ENCODE measurements at regions not wholly inside any gene's neighbourhood (a gene's known extent, or its start where the extent isn't known, plus 50 kb on each side); places are given as distances from the start of the nearest gene placed in this dataset.
"Not testable (repeated sequence)": the region's sequence is repeated elsewhere in the genome, so short reads cannot be mapped to it uniquely, and the experiment has no call there.

GRCh38 chr3:153840487-153840886 is 280.7 kb upstream of the ARHGEF26 start:
- no peak for DNase-seq (ENCODE audit: low spot score)

DNA sequence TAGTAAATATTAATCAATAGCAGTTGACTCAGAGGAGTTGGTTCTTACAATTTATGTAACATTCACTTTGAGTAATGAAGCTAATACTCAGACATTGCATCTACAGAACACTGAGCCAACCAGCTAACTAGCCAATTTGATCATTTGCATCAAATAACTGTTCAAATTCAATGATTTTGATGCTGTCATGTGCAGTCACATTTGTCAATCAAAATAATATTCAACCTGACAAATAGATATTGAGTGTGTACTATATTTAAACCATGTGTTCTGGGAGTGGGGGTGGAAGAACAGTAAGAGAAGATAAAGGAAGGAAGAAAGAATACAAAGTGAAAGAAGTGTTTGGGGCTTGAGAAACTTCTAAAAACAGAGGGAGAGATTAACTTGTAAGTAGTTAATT is 277.2 kb upstream of the ARHGEF26 start:
- DNase-seq (ENCODE audit: low spot score), result no peak

DNA sequence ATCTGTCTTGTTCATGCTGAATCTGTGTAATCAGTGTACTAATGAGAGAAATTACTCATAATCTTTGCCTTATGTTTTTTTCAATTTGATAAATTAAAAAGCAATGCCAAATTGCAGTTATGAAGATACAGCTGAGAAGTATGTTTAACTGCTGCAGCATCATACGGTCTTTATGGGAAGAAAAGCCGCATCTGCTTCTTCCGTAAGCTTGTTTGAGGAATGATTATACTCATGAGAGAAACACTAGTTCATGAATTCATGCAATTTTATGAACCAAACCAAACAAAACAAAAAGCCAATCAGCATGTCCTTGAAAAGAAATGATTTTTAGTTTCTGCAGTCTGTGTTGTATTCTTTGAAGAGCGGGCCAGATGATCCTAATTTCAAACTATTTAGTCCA is 275.9 kb upstream of the ARHGEF26 start:
- no peak for DNase-seq (ENCODE audit: low spot score)

GRCh38 chr3:153848702-153849101 is 272.5 kb upstream of the ARHGEF26 start:
- no peak for DNase-seq (ENCODE audit: low spot score)

DNA sequence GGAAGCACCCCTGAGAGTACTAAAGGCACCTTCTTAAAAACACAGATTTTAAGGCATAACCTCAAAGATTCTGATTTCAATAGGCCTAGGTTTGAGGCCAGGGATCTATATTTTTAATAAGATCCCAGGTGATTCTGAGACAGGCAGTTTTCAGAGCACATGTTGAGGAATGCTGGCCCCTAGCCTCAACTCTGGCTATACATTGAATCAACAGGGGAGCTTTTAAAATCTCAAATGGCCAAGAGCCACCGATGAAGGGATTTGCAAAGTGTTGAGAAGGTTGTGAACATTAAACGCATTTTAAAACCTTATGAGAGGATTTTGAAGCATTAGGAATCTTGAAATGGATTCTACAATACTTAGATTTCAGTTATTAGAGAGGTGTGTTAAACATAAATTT is 268.8 kb upstream of the ARHGEF26 start:
- DNase-seq (ENCODE audit: low spot score), result no peak

DNA sequence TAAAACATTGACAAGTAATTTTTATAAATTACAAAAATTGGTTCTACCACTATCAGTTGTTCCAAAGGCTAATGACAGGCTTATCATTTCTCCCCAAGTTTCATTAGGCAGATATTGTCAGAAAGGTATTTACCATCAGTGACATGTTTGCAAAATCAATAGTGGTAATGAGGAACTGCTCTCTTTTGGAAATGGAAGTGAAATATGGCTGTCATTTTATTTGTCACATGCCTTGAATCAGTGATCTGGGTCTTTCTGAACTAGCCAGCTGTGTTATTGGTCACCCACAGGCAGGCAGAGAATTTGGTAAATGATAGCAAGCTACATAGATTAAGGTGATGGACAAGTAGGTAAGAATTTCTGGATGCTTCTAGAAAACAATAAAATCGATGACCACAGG is 268.0 kb upstream of the ARHGEF26 start:
- DNase-seq (ENCODE audit: low spot score), result no peak

GRCh38 chr3:153855772-153856171 is 265.4 kb upstream of the ARHGEF26 start:
- DNase-seq (ENCODE audit: low spot score), result no peak

DNA sequence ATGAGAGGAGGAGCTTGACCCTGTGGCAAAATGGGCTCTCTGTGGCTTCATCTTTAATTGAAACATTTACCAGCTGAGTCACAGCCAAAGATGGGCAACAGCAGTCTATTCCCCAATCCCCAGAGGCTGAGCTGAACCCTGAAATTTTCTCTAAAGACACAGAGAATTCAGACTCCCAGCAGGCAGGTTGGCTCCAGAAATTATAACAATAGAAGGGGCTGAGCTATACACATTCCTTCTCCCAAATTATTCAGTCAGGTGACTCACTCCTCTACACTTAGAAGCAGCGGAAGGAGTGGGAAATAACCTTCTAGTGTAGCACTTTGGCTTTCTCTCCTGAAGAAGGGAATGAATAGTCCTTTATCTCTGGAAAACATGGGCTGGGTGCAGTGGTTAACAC is 264.3 kb upstream of the ARHGEF26 start:
- DNase-seq (ENCODE audit: low spot score), result no peak

GRCh38 chr3:153864793-153865192 is 256.4 kb upstream of the ARHGEF26 start:
- no peak for DNase-seq (ENCODE audit: low spot score)

GRCh38 chr3:153866901-153867300 is 254.3 kb upstream of the ARHGEF26 start:
- DNase-seq (ENCODE audit: low spot score), result no peak

DNA sequence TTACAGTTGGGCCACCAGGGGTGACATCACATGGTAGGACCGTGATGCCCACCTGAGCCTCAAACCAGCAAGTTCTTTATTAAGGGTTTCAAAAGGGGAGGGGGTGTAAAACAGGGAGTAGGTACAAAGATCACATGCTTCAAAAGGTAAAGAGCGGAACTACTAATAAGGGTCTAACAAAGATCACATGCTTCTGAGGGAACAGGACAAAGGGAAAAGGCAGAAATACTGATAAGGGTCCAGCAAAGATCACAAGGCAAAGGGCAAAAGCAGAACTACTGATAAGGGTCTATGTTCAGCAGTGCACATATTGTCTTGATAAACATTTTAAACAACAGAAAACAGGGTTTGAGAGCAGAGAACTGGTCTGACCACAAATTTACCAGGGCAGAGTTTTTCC is 246.8 kb upstream of the ARHGEF26 start:
- not testable (repeated sequence) for DNase-seq (ENCODE audit: low spot score)

GRCh38 chr3:153880493-153880892 is 240.7 kb upstream of the ARHGEF26 start:
- DNase-seq (ENCODE audit: low spot score), result no peak

- DNase-seq (ENCODE audit: low spot score), result no peak
These were observed 240.0 kb upstream of the ARHGEF26 start for GRCh38 chr3:153881201-153881600.

GRCh38 chr3:153885359-153885758 is 235.8 kb upstream of the ARHGEF26 start:
- DNase-seq (ENCODE audit: low spot score), result no peak

DNA sequence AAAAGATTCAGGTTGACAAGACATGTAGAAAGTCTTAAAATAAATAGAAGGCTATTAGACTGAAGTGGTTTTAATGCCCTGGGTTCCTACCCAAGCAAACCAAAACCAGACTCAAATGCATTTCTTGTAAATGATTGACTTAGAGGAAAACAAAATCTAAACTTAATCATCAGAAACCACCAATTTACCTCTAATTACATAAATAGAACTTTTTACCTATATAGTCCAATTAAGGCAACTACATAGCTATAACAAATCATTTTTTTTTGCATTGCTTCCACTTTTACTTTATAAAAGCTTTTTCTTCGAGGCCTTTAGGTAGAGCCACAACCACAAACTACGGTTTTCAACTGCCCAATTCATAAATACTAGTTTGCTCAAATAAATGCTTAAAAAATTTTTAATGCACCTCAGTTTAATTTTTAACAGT is 231.3 kb upstream of the ARHGEF26 start:
- no peak for DNase-seq (ENCODE audit: low spot score)

DNA sequence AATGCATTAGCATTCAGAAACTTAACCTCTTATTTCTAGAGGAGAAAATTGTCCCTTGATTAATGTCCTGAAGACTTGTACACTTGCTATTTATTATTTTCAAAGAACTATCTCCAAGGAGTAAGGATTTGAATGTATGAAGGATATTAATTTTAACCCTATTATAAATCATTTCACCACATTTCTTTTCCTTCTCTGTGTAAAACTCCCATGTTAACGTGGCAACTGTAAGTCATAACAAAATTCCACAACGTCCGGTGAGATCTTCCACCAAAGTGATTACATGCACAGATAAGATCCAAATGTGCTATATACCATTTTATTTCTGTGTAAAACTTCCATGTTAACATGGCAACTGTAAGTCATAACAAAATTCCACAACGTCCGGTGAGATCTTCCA is 229.1 kb upstream of the ARHGEF26 start:
- DNase-seq (ENCODE audit: low spot score), result no peak

GRCh38 chr3:153894857-153895256 is 226.3 kb upstream of the ARHGEF26 start:
- no peak for DNase-seq (ENCODE audit: low spot score)

- DNase-seq (ENCODE audit: low spot score), result no peak
These were observed 225.0 kb upstream of the ARHGEF26 start for GRCh38 chr3:153896197-153896596.

DNA sequence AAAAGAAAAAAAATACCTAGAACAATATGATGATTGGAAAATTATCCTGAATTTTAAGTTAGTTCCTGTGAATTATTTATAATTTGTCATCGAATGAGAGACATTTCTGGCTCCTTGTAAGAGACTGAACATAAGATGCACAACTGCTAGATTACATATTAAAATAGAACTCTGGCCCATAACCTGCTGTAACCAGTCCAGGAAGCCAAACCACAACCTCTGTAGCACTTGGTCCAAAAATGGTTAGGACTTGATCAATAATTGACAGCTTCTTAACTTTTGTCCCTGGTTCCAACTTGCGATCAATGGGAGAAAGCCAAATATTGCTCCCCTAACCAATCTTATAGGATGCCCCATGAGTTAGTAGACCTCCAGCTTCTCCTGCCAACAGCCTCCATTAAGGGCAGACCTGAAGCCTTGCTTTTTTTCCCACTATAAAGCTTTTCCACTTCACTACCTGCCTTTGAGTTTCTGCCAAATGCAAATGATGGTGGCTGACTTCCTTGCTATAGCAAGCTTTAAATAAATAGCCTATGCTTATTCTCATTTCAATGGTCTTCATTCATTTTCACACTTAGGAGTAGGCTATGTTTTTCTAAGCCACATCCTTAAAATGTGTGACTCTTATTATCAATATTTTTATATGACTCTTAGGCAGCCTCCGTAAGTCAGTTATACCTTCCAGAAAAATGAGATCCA is 224.0 kb upstream of the ARHGEF26 start:
- no peak for DNase-seq (ENCODE audit: low spot score)

- no peak for DNase-seq (ENCODE audit: low spot score)
These were observed 223.3 kb upstream of the ARHGEF26 start for GRCh38 chr3:153897842-153898241.

DNA sequence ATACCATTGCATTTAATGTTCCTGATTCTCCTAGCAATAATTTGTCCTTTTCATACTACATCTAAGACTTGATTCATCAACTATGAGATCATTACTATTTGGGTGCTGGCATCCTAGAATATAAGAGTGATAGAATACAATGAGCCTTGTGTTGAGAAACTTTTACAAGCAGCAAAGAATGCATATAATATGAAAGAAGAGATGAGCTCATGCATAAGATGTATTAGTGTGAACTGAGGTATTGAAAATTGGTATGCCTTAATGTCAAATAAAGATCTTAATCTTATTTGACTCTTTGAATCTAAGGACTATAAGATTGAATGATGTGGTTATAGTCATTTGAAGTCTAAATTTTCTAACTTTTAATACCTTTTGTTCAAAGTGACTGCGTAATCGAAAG is 220.0 kb upstream of the ARHGEF26 start:
- DNase-seq (ENCODE audit: low spot score), result no peak

GRCh38 chr3:153901991-153902390 is 219.2 kb upstream of the ARHGEF26 start:
- DNase-seq (ENCODE audit: low spot score), result no peak

DNA sequence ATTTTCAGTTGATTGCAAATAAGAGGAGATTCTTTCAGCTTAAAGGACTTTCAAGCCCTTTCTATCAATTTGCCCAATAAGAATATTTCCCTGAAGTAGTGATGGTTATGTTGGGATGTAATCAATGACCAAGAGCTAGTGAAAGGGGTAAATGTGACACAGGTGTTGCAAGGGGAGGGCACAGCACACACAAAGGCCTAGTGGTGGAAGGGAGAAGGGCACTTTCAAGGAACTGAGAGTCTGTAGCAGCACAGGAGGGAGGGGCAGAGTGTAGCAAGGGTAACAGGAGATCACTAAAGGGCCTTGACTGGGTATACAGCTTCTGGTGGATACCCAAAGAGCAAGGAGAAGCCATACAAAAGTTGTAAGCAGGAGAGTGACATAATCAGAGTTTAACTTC is 217.8 kb upstream of the ARHGEF26 start:
- DNase-seq (ENCODE audit: low spot score), result no peak

GRCh38 chr3:153906366-153906765 is 214.8 kb upstream of the ARHGEF26 start:
- DNase-seq (ENCODE audit: low spot score), result no peak

- no peak for DNase-seq (ENCODE audit: low spot score)
These were observed 210.8 kb upstream of the ARHGEF26 start for GRCh38 chr3:153910387-153910786.

Measured in D341Med (cell line).